ENCODE measurements at regions not wholly inside any gene's neighbourhood (a gene's known extent, or its start where the extent isn't known, plus 50 kb on each side); places are given as distances from the start of the nearest gene placed in this dataset.

- no peaks in the 10 kb centered on the region for H3K27me3 Mint-ChIP-seq
- no peak overlapping the region for H3K4me3 Mint-ChIP-seq
- H3K9me3 Mint-ChIP-seq = no peaks in the 10 kb centered on the region
- POLR2A ChIA-PET = no interaction called here
- no peaks in the 10 kb centered on the region for H3K36me3 Mint-ChIP-seq
- ATAC-seq (ENCODE audit: low read depth) (no peak), DNase-seq (no peak)
- no peak overlapping the region for H3K27ac Mint-ChIP-seq
- H3K4me1 Mint-ChIP-seq = no peaks in the 10 kb centered on the region
Observed at GRCh38 chr4:164413743-164414142, 340.2 kb upstream of the SMIM31 start.

DNA sequence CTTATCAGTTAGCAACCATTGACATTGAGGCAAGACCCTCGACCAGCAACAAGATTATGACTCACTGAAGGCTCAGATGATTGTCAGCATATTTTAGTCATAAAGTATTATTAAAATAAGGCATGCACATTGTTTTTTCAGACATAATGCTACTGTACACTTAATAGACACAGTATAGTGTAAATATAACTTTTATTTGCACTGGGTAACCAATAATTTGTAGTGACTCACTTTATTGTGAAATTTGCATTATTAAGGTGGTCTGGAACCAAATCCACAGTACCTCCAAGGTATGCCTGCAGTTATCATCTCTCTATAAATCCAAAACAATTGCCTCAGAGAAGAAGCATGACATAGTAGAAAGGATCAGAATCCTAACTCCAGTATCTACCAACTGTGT, 330.1 kb upstream of the SMIM31 start:
- Mint-ChIP-seq H3K9me3 (no peaks in the 10 kb centered on the region), H3K4me1 (no peaks in the 10 kb centered on the region), H3K27ac (no peak overlapping the region), H3K36me3 (no peaks in the 10 kb centered on the region), H3K27me3 (no peaks in the 10 kb centered on the region), H3K4me3 (no peak overlapping the region)
- POLR2A ChIA-PET = no interaction called here
- DNase-seq (no peak), ATAC-seq (ENCODE audit: low read depth) (no peak)

- DNase-seq (no peak), ATAC-seq (ENCODE audit: low read depth) (no peak)
- H3K27me3 Mint-ChIP-seq = no peaks in the 10 kb centered on the region
- no peaks in the 10 kb centered on the region for H3K36me3 Mint-ChIP-seq
- no peak overlapping the region for H3K4me3 Mint-ChIP-seq
- no peak overlapping the region for H3K27ac Mint-ChIP-seq
- H3K9me3 Mint-ChIP-seq = no peaks in the 10 kb centered on the region
- POLR2A ChIA-PET = no interaction called here
- no peaks in the 10 kb centered on the region for H3K4me1 Mint-ChIP-seq
Observed at GRCh38 chr4:164424846-164425245, 329.1 kb upstream of the SMIM31 start.

- H3K27ac Mint-ChIP-seq = no peak overlapping the region
- H3K9me3 Mint-ChIP-seq = no peaks in the 10 kb centered on the region
- DNase-seq (no peak), ATAC-seq (ENCODE audit: low read depth) (no peak)
- POLR2A ChIA-PET = no interaction called here
- H3K4me3 Mint-ChIP-seq = no peak overlapping the region
- no peaks in the 10 kb centered on the region for H3K27me3 Mint-ChIP-seq
- H3K4me1 Mint-ChIP-seq = no peaks in the 10 kb centered on the region
- H3K36me3 Mint-ChIP-seq = no peaks in the 10 kb centered on the region
Observed at GRCh38 chr4:164428561-164428960, 325.4 kb upstream of the SMIM31 start.

DNA sequence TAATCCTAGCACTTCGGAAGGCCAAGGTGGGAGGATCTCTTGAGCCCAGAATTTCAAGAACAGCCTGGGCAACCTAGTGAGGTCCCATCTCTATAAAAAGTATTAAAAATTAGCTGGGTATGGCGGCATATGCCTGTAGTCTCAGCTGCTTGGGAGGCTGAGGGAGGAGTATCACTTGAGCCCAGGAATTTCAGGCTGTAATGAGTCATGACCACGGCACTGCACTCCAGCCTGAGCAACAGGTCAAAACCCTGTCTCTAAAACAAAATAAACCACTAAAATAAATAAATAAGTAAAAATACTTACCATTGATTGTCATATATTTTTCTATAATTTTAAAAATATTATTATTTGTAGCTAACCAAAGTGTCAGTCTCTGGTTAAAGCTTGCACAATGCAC, 315.6 kb upstream of the SMIM31 start:
- no peaks in the 10 kb centered on the region for H3K36me3 Mint-ChIP-seq
- H3K4me1 Mint-ChIP-seq = no peaks in the 10 kb centered on the region
- no peak overlapping the region for H3K4me3 Mint-ChIP-seq
- no peaks in the 10 kb centered on the region for H3K9me3 Mint-ChIP-seq
- no peak for DNase-seq
- no peak overlapping the region for H3K27ac Mint-ChIP-seq
- no peaks in the 10 kb centered on the region for H3K27me3 Mint-ChIP-seq
- ATAC-seq (ENCODE audit: low read depth) = no peak
- POLR2A ChIA-PET = no interaction called here

DNA sequence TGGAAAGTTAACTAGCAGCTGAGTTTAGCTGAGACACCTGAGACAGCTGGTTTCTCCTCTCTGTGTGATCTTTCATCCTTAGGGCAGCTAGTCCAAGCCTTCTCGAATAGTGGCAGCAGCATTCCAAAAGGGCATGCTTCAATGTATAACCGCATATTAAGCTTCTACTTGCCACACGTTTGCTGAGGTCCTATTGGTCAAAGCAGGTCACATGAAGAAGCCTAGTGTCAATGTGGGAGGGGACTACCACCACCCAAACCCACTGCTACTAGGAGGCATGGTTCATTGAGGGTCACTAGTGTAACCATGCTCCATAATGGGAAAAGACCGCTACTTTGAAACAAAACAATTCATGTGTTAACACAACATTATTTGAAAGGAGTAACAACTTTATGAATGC, 314.9 kb upstream of the SMIM31 start:
- H3K27me3 Mint-ChIP-seq = no peaks in the 10 kb centered on the region
- H3K9me3 Mint-ChIP-seq = no peaks in the 10 kb centered on the region
- DNase-seq (no peak), ATAC-seq (ENCODE audit: low read depth) (no peak)
- H3K4me1 Mint-ChIP-seq = no peaks in the 10 kb centered on the region
- H3K4me3 Mint-ChIP-seq = no peak overlapping the region
- H3K36me3 Mint-ChIP-seq = no peaks in the 10 kb centered on the region
- POLR2A ChIA-PET = no interaction called here
- no peak overlapping the region for H3K27ac Mint-ChIP-seq

DNA sequence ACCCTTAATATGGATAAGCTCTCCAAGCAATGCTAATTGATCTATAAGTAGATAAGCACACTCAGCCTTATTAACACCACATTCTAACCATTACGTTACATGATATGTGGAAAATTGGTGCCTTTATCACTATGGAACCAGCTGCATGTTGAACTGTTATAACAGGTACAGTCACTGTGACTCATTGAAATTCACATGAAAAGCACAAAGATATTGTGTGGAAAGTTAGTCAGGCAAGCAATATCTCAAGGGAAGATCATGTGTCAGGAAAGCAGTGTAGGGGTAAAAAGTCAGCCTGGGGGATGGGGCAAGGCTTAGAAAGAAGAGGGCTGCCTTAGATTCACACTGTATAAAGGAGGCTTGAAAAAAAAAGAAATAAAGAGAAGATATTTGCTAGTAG, 313.7 kb upstream of the SMIM31 start:
- no peak overlapping the region for H3K4me3 Mint-ChIP-seq
- H3K27me3 Mint-ChIP-seq = no peaks in the 10 kb centered on the region
- POLR2A ChIA-PET = no interaction called here
- H3K36me3 Mint-ChIP-seq = no peaks in the 10 kb centered on the region
- no peaks in the 10 kb centered on the region for H3K4me1 Mint-ChIP-seq
- no peaks in the 10 kb centered on the region for H3K9me3 Mint-ChIP-seq
- no peak overlapping the region for H3K27ac Mint-ChIP-seq
- ATAC-seq (ENCODE audit: low read depth) = no peak
- no peak for DNase-seq

DNA sequence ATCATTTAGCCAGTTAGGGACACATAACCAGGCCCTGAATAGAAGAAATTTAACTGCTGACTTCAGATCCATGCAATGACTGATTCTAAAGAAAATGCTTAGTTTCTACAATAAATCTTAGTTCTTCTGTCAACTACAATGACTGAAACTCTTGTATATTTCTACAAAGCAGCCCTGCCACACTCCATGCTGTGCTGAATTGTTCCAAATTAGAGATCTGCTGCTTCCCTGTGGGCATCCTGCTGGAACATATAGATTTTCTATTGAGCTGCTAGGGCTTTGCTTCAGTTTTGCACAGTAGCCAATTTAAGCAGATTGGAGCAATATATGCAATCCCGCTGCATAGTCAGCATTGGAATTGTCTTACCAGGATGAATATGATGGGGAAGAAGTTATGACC, 312.8 kb upstream of the SMIM31 start:
- POLR2A ChIA-PET = no interaction called here
- H3K9me3 Mint-ChIP-seq = no peaks in the 10 kb centered on the region
- DNase-seq (no peak), ATAC-seq (ENCODE audit: low read depth) (no peak)
- no peak overlapping the region for H3K4me3 Mint-ChIP-seq
- no peaks in the 10 kb centered on the region for H3K4me1 Mint-ChIP-seq
- no peaks in the 10 kb centered on the region for H3K27me3 Mint-ChIP-seq
- no peaks in the 10 kb centered on the region for H3K36me3 Mint-ChIP-seq
- H3K27ac Mint-ChIP-seq = no peak overlapping the region

GRCh38 chr4:164442180-164442579, 311.8 kb upstream of the SMIM31 start:
- POLR2A ChIA-PET = no interaction called here
- Mint-ChIP-seq H3K27ac (no peak overlapping the region), H3K27me3 (no peaks in the 10 kb centered on the region)

DNA sequence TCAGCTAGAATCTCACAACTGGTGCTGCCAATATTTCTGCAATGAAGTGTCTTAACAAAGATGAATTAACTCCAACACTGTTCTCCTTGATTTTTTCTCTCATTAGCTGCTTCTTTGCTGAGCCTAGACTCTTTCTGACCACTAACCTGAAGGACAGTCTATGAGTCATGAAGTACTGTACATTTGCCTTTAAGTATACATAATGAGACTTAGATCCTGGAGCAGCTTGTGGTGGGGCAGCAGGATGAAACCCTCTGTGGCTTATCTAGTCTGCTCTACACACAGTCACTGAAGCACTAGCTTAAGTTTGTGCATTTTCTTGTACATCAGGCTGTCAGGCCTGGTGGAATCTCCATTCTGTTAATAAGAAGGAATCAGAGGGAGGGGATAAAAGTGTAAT, 307.4 kb upstream of the SMIM31 start:
- no peak overlapping the region for H3K4me3 Mint-ChIP-seq
- no peaks in the 10 kb centered on the region for H3K36me3 Mint-ChIP-seq
- H3K9me3 Mint-ChIP-seq = no peaks in the 10 kb centered on the region
- no peak overlapping the region for H3K27ac Mint-ChIP-seq
- H3K27me3 Mint-ChIP-seq = no peaks in the 10 kb centered on the region
- DNase-seq (no peak), ATAC-seq (ENCODE audit: low read depth) (no peak)
- H3K4me1 Mint-ChIP-seq = no peaks in the 10 kb centered on the region
- POLR2A ChIA-PET = no interaction called here

More at GRCh38 chr4:164442180-164442579, 311.8 kb upstream of the SMIM31 start:
- no peaks in the 10 kb centered on the region for H3K9me3 Mint-ChIP-seq
- H3K36me3 Mint-ChIP-seq = no peaks in the 10 kb centered on the region
- no peak overlapping the region for H3K4me3 Mint-ChIP-seq
- H3K4me1 Mint-ChIP-seq = no peaks in the 10 kb centered on the region
- ATAC-seq (ENCODE audit: low read depth) (no peak), DNase-seq (no peak)

GRCh38 chr4:164461901-164462300, 292.0 kb upstream of the SMIM31 start:
- no peak overlapping the region for H3K4me3 Mint-ChIP-seq

DNA sequence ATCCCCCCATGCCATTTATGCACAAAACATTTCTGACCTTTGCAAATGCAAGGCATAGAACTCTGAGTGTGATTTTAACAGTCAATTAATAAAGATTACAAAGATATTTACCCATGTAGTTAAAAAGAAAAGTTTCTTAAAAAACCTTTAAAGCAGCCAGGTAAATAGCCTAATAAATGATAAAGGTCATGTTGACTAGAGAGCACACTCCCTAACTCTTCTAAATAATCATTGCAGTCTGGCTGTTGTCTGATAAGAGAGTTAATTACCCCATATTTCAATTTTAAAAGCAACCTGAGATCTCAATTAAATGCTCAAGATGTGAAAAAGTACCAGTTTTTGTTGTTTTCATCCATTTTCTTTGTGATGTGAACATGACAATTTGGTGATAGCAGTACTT, 291.5 kb upstream of the SMIM31 start:
- Mint-ChIP-seq H3K27me3 (no peaks in the 10 kb centered on the region), H3K36me3 (no peaks in the 10 kb centered on the region), H3K9me3 (no peaks in the 10 kb centered on the region), H3K4me3 (no peak overlapping the region), H3K4me1 (no peaks in the 10 kb centered on the region), H3K27ac (no peak overlapping the region)
- ATAC-seq (ENCODE audit: low read depth) (no peak), DNase-seq (no peak)
- POLR2A ChIA-PET = no interaction called here

More at GRCh38 chr4:164461901-164462300, 292.0 kb upstream of the SMIM31 start:
- DNase-seq (no peak), ATAC-seq (ENCODE audit: low read depth) (no peak)
- Mint-ChIP-seq H3K36me3 (no peaks in the 10 kb centered on the region), H3K4me1 (no peaks in the 10 kb centered on the region), H3K27me3 (no peaks in the 10 kb centered on the region), H3K9me3 (peaks cover 1% of the 10 kb centered on the region), H3K27ac (no peak overlapping the region)
- POLR2A ChIA-PET = no interaction called here

DNA sequence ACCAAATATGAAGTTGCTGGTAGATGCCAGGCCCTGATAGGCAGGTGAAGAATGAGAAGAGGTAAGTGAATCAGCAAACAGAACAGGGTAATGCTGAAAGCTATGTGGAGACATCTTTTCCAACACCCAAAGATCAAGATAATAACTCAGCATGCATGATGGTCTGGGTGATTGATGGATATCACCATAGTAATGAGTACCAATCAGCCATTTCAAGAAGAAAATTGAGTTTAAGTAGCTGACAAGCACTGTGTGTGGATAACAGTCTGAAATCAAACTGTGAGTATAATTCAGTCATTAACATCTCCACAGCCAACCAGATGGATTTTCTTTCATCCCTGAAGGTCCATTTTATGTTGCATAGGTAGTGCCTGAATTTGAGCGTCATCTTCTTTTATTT, 289.6 kb upstream of the SMIM31 start:
- H3K27ac Mint-ChIP-seq = no peak overlapping the region
- POLR2A ChIA-PET = no interaction called here
- DNase-seq (no peak), ATAC-seq (ENCODE audit: low read depth) (no peak)
- no peaks in the 10 kb centered on the region for H3K9me3 Mint-ChIP-seq
- H3K27me3 Mint-ChIP-seq = no peaks in the 10 kb centered on the region
- no peak overlapping the region for H3K4me3 Mint-ChIP-seq
- no peaks in the 10 kb centered on the region for H3K36me3 Mint-ChIP-seq
- no peaks in the 10 kb centered on the region for H3K4me1 Mint-ChIP-seq

- no peaks in the 10 kb centered on the region for H3K36me3 Mint-ChIP-seq
- DNase-seq (no peak), ATAC-seq (ENCODE audit: low read depth) (no peak)
- no peak overlapping the region for H3K27ac Mint-ChIP-seq
- no peaks in the 10 kb centered on the region for H3K9me3 Mint-ChIP-seq
- POLR2A ChIA-PET = no interaction called here
- H3K27me3 Mint-ChIP-seq = no peaks in the 10 kb centered on the region
- no peaks in the 10 kb centered on the region for H3K4me1 Mint-ChIP-seq
- no peak overlapping the region for H3K4me3 Mint-ChIP-seq
Observed at GRCh38 chr4:164467493-164467892, 286.4 kb upstream of the SMIM31 start.

DNA sequence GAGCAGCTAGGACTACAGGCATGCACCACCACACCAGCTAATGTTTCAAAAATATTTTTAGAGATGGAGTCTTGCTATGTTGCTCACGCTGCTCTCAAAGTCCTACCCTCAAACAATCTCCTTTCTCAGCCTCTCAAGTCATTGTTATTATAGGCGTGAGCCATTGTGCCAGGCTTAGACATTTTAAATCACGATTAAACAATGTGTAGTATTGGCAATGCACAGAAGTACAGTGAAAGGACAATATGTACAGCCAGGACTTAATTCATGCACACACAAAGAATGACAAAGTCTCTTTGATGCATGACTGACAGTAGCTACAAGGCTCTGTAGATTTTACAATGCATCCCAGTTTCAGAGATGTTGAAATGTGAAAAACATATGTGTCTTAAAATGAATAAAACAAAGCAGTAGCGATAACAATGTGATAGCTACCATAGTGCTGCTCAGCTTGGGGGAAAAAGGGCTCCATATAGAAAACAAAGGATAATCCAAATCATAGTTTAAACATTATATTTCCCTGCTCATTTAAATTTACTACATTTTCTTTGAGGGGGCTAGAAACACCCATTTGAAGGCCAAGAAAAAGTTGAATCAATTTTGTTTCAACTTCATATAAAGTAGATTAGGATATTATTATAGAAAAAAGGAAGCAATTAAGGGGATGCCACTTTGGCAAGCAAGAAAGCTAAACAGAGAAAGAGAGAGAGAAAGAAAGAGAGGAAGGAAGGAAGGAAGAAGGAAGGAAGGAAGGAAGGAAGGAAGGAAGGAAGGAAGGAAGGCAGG, 272.4 kb upstream of the SMIM31 start:
- H3K27ac Mint-ChIP-seq = no peak overlapping the region
- H3K4me1 Mint-ChIP-seq = no peaks in the 10 kb centered on the region
- no peaks in the 10 kb centered on the region for H3K9me3 Mint-ChIP-seq
- ATAC-seq (ENCODE audit: low read depth) (no peak), DNase-seq (no peak)
- H3K4me3 Mint-ChIP-seq = no peak overlapping the region
- H3K27me3 Mint-ChIP-seq = no peaks in the 10 kb centered on the region
- POLR2A ChIA-PET = no interaction called here
- H3K36me3 Mint-ChIP-seq = no peaks in the 10 kb centered on the region
